ENCODE measurements at regions not wholly inside any gene's neighbourhood (a gene's known extent, or its start where the extent isn't known, plus 50 kb on each side); places are given as distances from the start of the nearest gene placed in this dataset.

DNA sequence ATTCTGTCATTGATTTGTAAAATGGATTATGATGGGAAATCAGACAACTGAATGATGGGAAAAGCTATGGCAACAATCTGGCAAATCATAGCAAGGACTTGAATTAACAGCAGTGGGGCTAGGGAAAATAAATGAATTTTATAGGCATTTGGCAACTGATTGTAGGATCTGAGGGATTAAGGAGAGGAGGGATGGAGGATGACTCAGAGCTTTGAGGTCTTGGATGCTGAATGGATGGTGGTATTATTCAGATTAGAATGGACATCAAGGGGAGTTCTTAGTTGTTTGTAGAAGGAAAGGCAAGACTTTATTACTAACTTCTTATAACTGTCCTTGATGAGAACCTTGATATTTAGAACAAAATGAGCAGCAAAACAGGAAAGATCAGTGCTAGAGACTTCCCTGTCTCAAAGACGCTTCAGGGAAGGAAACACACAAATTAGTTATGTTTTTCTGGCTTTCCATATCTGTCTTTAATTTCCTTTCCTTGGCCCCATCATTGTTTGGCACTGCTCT lies 51.4 kb upstream of the HHIP start:
- TF ChIP-seq, protein P1, sequence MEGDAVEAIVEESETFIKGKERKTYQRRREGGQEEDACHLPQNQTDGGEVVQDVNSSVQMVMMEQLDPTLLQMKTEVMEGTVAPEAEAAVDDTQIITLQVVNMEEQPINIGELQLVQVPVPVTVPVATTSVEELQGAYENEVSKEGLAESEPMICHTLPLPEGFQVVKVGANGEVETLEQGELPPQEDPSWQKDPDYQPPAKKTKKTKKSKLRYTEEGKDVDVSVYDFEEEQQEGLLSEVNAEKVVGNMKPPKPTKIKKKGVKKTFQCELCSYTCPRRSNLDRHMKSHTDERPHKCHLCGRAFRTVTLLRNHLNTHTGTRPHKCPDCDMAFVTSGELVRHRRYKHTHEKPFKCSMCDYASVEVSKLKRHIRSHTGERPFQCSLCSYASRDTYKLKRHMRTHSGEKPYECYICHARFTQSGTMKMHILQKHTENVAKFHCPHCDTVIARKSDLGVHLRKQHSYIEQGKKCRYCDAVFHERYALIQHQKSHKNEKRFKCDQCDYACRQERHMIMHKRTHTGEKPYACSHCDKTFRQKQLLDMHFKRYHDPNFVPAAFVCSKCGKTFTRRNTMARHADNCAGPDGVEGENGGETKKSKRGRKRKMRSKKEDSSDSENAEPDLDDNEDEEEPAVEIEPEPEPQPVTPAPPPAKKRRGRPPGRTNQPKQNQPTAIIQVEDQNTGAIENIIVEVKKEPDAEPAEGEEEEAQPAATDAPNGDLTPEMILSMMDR (IDR thresholded peaks at IDR 0.05; ENCODE audit: insufficient read depth, missing control alignments), result no peak
- DNase-seq (ENCODE audit: insufficient read length, low spot score), result no peak
- FAIRE-seq, result peak; percentile 70

DNA sequence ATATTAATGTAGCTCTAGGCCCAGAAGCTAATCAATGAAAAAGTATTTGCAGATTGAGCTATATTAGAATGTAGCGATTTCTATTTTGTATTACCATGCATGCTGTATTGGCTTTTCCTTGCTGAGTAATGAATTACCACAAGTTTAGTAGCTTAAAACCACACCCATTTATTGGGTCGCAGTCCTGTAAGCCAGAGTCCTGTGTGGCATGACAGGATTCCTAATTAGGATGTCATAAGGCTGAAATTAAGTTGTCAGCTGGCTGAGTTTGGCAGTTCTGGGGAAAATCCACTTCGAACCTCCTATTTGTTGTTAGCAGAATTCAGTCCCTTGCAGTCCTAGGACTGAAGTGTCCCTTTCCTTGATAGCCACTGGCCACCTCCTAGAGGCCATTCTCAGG lies 50.3 kb upstream of the HHIP start:
- DNase-seq (ENCODE audit: insufficient read length, low spot score) (no peak), FAIRE-seq (no peak)
- TF ChIP-seq, protein P1 (IDR thresholded peaks at IDR 0.05; ENCODE audit: insufficient read depth, missing control alignments), result no peak
